BLaER1 (cell line): ENCODE measurements at regions not wholly inside any gene's neighbourhood (a gene's known extent, or its start where the extent isn't known, plus 50 kb on each side); places are given as distances from the start of the nearest gene placed in this dataset.

Experiments
- H3K27ac ChIP-seq: shearing (Covaris generic); formaldehyde crosslinking; 2 replicates; pipeline ENCODE4 v1.8.1; 2022
- H3K27me3 ChIP-seq: shearing (Covaris generic); formaldehyde crosslinking; 2 replicates; pipeline ENCODE4 v1.8.1; 2022
- H3K36me3 ChIP-seq: shearing (Covaris generic); formaldehyde crosslinking; 2 replicates; pipeline ENCODE4 v1.8.1; 2022
- H3K4me1 ChIP-seq: shearing (Covaris generic); formaldehyde crosslinking; 2 replicates; pipeline ENCODE4 v1.8.1; 2022
- H3K4me2 ChIP-seq: shearing (Covaris generic); formaldehyde crosslinking; 2 replicates; pipeline ENCODE4 v1.8.1; 2022
- H3K4me3 ChIP-seq: shearing (Covaris generic); formaldehyde crosslinking; 2 replicates; pipeline ENCODE4 v1.8.1; 2022
- H3K9ac ChIP-seq: shearing (Covaris generic); formaldehyde crosslinking; 2 replicates; pipeline ENCODE4 v1.8.1; 2022
- H3K9me3 ChIP-seq: shearing (Covaris generic); formaldehyde crosslinking; 2 replicates; pipeline ENCODE4 v1.8.1; 2022
- H4K20me1 ChIP-seq: shearing (Covaris generic); formaldehyde crosslinking; 2 replicates; pipeline ENCODE4 v1.8.1; 2022
- Cebpa-rat ChIP-seq: shearing (Covaris generic); IDR thresholded peaks from 2 replicates; pipeline ENCODE4 v1.8.1; 2022

GRCh38 chr5:98243972-98244371 lies 529.5 kb upstream of the RGMB start:
- H3K27me3 ChIP-seq = no peaks in the 10 kb centered on the region
- H3K9me3 ChIP-seq = no peaks in the 10 kb centered on the region
- H4K20me1 ChIP-seq = no peaks in the 10 kb centered on the region
- H3K4me2 ChIP-seq = no peak overlapping the region
- no peaks in the 10 kb centered on the region for H3K4me1 ChIP-seq
- no peak overlapping the region for H3K4me3 ChIP-seq
- TF ChIP-seq Cebpa-rat = no peak
- no peak overlapping the region for H3K9ac ChIP-seq
- no peaks in the 10 kb centered on the region for H3K36me3 ChIP-seq
- H3K27ac ChIP-seq = no peak overlapping the region

- no peak overlapping the region for H3K4me2 ChIP-seq
- no peak for TF ChIP-seq Cebpa-rat
- H3K36me3 ChIP-seq = no peaks in the 10 kb centered on the region
- no peaks in the 10 kb centered on the region for H3K27me3 ChIP-seq
- H3K9me3 ChIP-seq = no peaks in the 10 kb centered on the region
- H3K9ac ChIP-seq = no peak overlapping the region
- no peak overlapping the region for H3K27ac ChIP-seq
- no peak overlapping the region for H3K4me3 ChIP-seq
- no peaks in the 10 kb centered on the region for H4K20me1 ChIP-seq
- H3K4me1 ChIP-seq = no peaks in the 10 kb centered on the region
Observed at GRCh38 chr5:98248949-98249348, 524.5 kb upstream of the RGMB start.

GRCh38 chr5:98258939-98259338 lies 514.5 kb upstream of the RGMB start:
- no peaks in the 10 kb centered on the region for H3K36me3 ChIP-seq
- no peak overlapping the region for H3K27ac ChIP-seq
- no peaks in the 10 kb centered on the region for H3K27me3 ChIP-seq
- H3K4me1 ChIP-seq = no peaks in the 10 kb centered on the region
- no peaks in the 10 kb centered on the region for H4K20me1 ChIP-seq
- no peak for TF ChIP-seq Cebpa-rat
- no peak overlapping the region for H3K9ac ChIP-seq
- no peak overlapping the region for H3K4me3 ChIP-seq
- no peak overlapping the region for H3K4me2 ChIP-seq
- H3K9me3 ChIP-seq = no peaks in the 10 kb centered on the region

GRCh38 chr5:98259595-98259994 lies 513.9 kb upstream of the RGMB start:
- H3K9ac ChIP-seq = no peak overlapping the region
- no peak overlapping the region for H3K27ac ChIP-seq
- no peaks in the 10 kb centered on the region for H3K36me3 ChIP-seq
- H3K4me1 ChIP-seq = no peaks in the 10 kb centered on the region
- H3K27me3 ChIP-seq = no peaks in the 10 kb centered on the region
- no peak overlapping the region for H3K4me2 ChIP-seq
- no peak for TF ChIP-seq Cebpa-rat
- H3K9me3 ChIP-seq = no peaks in the 10 kb centered on the region
- no peak overlapping the region for H3K4me3 ChIP-seq
- no peaks in the 10 kb centered on the region for H4K20me1 ChIP-seq

- Histone ChIP-seq H3K36me3 (no peaks in the 10 kb centered on the region), H3K9ac (no peak overlapping the region), H3K4me2 (no peak overlapping the region), H3K4me1 (no peaks in the 10 kb centered on the region), H3K4me3 (no peak overlapping the region), H3K27me3 (no peaks in the 10 kb centered on the region), H3K27ac (no peak overlapping the region), H4K20me1 (no peaks in the 10 kb centered on the region), H3K9me3 (no peaks in the 10 kb centered on the region)
- TF ChIP-seq Cebpa-rat = no peak
Observed at GRCh38 chr5:98263084-98263483, 510.4 kb upstream of the RGMB start.

GRCh38 chr5:98268162-98268860 lies 505.2 kb upstream of the RGMB start:
- Histone ChIP-seq H3K36me3 (no peaks in the 10 kb centered on the region), H3K4me1 (no peaks in the 10 kb centered on the region), H4K20me1 (no peaks in the 10 kb centered on the region), H3K27me3 (no peaks in the 10 kb centered on the region), H3K4me2 (no peak overlapping the region), H3K4me3 (no peak overlapping the region), H3K27ac (no peak overlapping the region), H3K9me3 (no peaks in the 10 kb centered on the region), H3K9ac (no peak overlapping the region)
- TF ChIP-seq Cebpa-rat = no peak

- no peak overlapping the region for H3K9ac ChIP-seq
- H3K27me3 ChIP-seq = no peaks in the 10 kb centered on the region
- H3K27ac ChIP-seq = no peak overlapping the region
- no peaks in the 10 kb centered on the region for H4K20me1 ChIP-seq
- no peaks in the 10 kb centered on the region for H3K4me1 ChIP-seq
- no peak for TF ChIP-seq Cebpa-rat
- no peak overlapping the region for H3K4me2 ChIP-seq
- H3K9me3 ChIP-seq = no peaks in the 10 kb centered on the region
- H3K36me3 ChIP-seq = no peaks in the 10 kb centered on the region
- no peak overlapping the region for H3K4me3 ChIP-seq
Observed at GRCh38 chr5:98275980-98276379, 497.5 kb upstream of the RGMB start.

GRCh38 chr5:98282521-98282920 lies 490.9 kb upstream of the RGMB start:
- Histone ChIP-seq H3K4me3 (no peak overlapping the region), H3K9ac (no peak overlapping the region), H3K4me2 (no peak overlapping the region), H3K4me1 (no peaks in the 10 kb centered on the region), H3K9me3 (no peaks in the 10 kb centered on the region), H4K20me1 (no peaks in the 10 kb centered on the region), H3K27me3 (no peaks in the 10 kb centered on the region), H3K27ac (no peak overlapping the region), H3K36me3 (no peaks in the 10 kb centered on the region)
- TF ChIP-seq Cebpa-rat = no peak

GRCh38 chr5:98292496-98292895 lies 481.0 kb upstream of the RGMB start:
- no peaks in the 10 kb centered on the region for H3K4me1 ChIP-seq
- H3K9me3 ChIP-seq = no peaks in the 10 kb centered on the region
- no peaks in the 10 kb centered on the region for H3K36me3 ChIP-seq
- H3K9ac ChIP-seq = no peak overlapping the region
- no peak overlapping the region for H3K4me3 ChIP-seq
- no peak overlapping the region for H3K27ac ChIP-seq
- H3K27me3 ChIP-seq = no peaks in the 10 kb centered on the region
- no peak for TF ChIP-seq Cebpa-rat
- no peak overlapping the region for H3K4me2 ChIP-seq
- H4K20me1 ChIP-seq = no peaks in the 10 kb centered on the region

- Histone ChIP-seq H3K27me3 (no peaks in the 10 kb centered on the region), H3K27ac (no peak overlapping the region), H3K4me2 (no peak overlapping the region), H3K4me3 (no peak overlapping the region), H3K9ac (no peak overlapping the region), H3K4me1 (no peaks in the 10 kb centered on the region), H4K20me1 (no peaks in the 10 kb centered on the region), H3K9me3 (no peaks in the 10 kb centered on the region), H3K36me3 (no peaks in the 10 kb centered on the region)
- no peak for TF ChIP-seq Cebpa-rat
Observed at GRCh38 chr5:98296426-98296825, 477.0 kb upstream of the RGMB start.

- Histone ChIP-seq H4K20me1 (no peaks in the 10 kb centered on the region), H3K4me2 (no peak overlapping the region), H3K9me3 (no peaks in the 10 kb centered on the region), H3K27ac (no peak overlapping the region), H3K27me3 (no peaks in the 10 kb centered on the region), H3K4me3 (no peak overlapping the region), H3K36me3 (no peaks in the 10 kb centered on the region), H3K4me1 (no peaks in the 10 kb centered on the region), H3K9ac (no peak overlapping the region)
- no peak for TF ChIP-seq Cebpa-rat
Observed at GRCh38 chr5:98299435-98299834, 474.0 kb upstream of the RGMB start.
